ENCODE measurements at regions not wholly inside any gene's neighbourhood (a gene's known extent, or its start where the extent isn't known, plus 50 kb on each side); places are given as distances from the start of the nearest gene placed in this dataset.

GRCh38 chr15:93862791-93863190 lies 368.6 kb upstream of the MCTP2 start:
- TF ChIP-seq POLR2AphosphoS5 (IDR thresholded peaks at IDR 0.05), result no peak
- no peak for TF ChIP-seq POLR2A (IDR thresholded peaks at IDR 0.05)
